GM18868 (cell line): ENCODE measurements at regions not wholly inside any gene's neighbourhood (a gene's known extent, or its start where the extent isn't known, plus 50 kb on each side); places are given as distances from the start of the nearest gene placed in this dataset.

ENCODE experiments used
- ATAC-seq: cut with Tn5 transposase; IDR thresholded peaks from one replicate; pipeline ENCODE4 v1.9.1; 2021; ENCODE audit warnings: mild to moderate bottlenecking, moderate library complexity; ENCODE audit not compliant: unreplicated experiment

DNA sequence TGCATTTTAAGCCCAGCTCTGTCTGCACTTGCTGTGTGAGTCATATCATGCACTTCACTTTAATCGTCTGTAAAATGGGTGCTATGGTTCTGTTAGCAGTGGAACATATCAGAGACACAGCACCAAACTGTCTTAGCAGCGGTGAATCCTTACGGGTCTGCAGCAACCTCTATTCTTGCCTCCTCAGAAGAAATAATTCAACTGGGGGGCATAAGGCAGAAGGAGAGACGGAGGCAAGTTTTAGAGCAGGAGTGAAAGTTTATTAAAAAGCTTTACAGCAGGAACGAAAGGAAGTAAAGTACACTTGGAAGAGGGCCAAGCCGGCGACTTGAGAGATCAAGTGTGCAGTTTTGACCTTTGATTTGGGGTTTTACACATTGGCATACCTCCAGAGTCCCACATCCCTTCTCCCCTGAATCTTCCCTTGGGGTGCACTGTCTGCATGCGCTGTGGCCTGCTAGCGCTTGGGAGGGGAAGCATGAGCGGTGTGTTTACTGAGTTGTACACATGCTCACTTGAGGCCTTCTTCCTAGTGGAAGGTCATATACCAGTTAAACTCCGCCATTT is 109.8 kb downstream of the DDX1 start:
- no peak for ATAC-seq

DNA sequence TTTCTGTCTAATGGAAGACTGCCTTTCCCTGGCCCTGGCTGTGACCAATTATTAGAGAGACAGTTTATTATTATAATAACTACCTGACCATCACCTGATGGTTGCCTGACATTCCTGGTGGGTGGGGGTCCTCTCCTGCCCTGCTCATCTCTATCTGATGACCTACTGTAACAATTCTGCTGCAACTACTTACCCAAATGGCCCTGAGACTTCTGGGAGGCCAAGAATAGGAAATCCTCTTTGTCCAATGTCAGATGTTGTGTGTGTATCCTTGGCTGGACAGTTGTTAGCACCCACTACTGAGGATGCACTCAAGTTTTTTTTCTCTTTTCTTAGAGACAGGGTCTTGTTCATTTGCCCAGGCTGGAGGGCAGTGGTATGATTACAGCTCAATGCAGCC is 110.3 kb downstream of the DDX1 start:
- no peak for ATAC-seq

DNA sequence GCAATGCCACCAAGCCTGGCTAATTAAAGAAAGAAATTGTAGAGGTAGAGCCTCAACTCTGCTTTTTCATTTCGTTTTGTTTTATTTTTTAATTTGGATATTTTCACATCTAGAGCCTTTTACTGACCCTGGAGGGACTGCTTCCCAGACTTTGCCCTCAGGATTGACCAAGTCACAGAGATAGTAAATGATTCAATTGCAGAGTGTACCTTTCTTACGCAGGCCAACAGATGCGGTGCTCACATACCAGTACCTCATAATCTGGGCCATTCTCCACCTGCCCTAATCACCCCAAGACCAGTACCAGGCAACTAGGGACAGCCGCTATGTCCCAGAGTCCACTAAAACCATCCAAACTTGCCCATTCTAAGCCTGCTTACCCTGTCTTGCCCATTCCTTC is 110.8 kb downstream of the DDX1 start:
- ATAC-seq: no peak

DNA sequence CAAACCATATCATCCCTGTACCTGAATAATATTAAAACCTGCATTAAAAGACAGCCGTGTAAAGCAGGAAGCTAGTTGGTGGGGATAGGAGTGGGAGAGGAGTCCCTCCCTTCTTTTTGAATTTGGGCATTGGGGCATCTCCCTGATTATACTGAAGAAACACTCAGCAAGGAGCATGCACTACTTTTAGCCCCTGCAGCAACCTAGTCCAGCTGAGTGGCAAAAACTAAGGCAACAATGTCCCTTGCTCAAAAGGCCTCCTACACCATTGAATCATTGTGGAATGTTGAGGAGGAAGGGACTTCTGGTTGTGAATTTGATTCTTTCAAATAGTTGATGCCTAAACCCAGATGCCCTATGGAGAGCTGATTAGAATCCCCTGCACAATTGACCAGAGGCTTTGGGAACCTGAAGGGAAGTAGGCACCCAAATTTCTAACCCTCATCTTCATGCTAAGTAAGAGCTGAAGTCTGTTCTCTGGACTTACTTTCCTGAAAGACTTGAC is 111.7 kb downstream of the DDX1 start:
- ATAC-seq: no peak

DNA sequence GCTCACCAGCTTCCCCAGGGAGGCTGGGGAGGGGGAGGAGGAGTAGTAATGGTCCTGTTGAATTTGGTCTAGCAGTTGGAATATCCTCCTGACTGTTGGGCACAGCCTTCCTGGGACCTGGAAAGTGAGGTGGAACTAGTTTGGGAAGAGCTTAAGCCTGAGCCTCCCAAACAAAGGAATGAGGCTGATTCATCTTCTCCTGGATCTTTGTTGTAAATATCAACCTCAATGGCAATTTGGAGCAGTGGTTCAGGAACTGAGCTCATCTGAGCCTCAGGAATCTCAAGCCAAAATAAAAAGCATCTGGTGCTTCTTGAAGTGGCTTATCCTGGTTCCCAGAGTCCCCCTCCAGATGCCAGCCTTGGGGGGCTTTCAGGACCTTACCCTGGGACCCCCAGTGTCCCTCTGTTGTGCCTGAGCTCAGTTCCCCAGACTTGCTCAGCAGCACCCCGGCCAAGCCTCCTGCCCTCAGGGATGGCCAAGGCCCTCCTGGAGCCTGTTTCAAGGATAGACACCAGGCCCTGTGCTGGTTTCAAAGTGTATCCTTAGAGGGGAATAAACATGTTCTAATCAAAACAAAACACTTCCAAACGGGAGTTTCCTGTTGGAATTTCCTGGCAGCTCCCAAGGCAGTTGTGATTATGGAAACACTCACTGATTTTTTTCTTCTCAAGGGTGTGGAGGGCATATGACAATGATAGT is 112.6 kb downstream of the DDX1 start:
- ATAC-seq: no peak

DNA sequence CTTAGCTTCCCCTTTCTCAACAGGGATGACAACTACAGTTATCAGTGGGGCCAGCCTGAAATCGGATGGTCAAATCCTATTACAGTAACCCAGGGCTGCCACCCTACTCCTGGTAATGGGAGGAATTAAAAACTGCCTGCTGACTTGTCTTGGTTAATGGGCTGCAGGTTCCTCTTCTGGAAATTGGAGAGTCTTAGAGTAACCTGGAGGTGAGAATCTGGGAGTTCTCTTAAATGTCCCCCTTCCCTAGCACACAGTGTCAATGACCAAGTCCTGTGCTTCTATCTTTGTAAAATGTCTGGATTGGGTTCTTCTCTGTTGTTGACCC is 113.1 kb downstream of the DDX1 start:
- no peak for ATAC-seq

DNA sequence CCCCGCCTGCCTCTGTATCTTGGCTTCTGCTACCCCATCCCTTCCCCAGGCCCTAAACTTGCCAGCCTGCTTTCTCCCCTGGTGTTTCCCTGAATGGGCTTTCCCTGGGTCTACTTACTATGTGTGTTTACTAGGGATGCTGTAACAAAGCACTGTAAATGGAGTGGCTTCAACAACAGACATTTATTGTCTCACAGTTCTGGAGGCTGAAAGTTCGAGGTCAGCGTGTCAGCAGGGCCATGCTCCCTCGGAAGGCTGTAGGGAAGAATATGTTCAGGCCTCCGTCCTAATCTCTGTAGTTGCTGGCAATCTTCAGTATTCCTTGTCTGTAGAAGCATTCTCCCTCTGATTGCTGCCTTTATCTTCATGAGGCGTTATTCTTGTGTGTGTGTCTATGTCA is 113.6 kb downstream of the DDX1 start:
- no peak for ATAC-seq

DNA sequence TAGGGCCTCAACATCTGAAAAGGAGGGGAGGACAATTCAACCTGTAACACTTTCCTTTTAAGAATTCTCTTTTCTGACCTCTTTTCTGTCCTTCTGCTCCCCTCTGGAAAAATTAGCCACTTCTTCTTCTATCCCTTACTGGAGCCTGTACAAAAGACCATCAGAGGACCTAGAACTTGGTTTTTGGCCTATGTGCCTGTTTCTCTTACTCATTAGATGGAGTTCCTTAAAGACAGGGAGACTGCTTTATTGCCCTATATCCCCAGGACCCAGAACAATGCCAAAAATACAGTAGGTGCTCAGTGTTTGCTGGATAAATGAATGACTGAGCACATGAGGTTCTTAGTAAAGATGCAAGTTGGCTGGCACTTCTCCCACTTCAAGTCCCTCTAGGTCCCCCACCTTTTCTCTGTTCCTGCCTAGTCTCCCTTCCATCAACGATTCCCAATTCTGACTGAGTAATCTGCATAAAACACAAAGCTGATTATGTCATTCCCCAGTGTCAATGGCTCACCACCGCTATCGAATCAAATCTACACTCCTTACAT is 114.2 kb downstream of the DDX1 start:
- no peak for ATAC-seq

DNA sequence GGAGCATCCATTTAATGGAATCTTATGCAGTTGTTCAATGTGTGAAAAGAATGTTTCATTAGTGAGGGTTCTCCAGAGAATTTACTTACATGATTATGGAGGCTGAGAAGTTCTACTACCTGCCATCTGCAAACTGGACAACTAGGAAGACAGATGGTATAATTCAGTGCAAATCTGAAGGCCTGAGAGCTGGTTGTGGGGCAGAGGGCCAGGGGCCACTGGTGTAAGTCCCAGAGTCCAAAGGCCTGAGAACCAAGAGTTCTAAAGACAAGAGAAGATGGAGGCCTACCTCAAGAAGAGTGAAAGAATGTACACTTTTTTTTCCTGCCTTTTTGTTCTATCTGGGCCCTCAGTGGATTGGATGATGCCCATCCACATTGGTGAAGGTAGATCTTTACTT is 114.8 kb downstream of the DDX1 start:
- ATAC-seq: no peak

DNA sequence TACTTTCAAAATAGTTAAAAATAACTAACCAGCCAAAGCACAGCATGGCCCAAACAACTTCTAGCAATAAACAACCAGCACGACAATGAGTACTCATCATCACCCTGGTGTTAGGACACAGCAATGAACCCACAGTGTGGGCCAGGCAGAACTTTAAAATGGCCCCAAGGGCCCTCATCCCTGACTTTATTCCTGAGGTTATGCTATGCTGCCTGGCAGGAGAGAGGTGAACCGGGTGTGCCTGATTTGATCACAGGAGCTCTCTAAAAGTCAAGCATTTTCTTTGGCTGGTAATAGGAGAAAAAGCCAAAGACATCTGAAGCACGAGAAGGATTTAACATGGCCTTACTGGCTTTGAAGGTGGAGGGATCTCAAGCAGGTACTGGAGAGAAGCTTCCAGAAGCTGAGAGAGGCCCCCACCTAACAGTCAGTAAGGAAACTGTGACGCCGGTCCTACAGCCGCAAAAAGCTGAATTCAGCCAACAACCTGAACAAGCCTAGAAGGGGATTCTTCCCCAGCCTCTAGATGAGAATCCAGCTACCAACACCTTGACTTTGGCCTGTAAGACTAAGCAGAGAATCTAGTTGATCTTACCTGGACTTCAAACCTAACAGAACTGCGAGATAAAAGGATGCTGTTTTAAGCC is 115.4 kb downstream of the DDX1 start:
- no peak for ATAC-seq

DNA sequence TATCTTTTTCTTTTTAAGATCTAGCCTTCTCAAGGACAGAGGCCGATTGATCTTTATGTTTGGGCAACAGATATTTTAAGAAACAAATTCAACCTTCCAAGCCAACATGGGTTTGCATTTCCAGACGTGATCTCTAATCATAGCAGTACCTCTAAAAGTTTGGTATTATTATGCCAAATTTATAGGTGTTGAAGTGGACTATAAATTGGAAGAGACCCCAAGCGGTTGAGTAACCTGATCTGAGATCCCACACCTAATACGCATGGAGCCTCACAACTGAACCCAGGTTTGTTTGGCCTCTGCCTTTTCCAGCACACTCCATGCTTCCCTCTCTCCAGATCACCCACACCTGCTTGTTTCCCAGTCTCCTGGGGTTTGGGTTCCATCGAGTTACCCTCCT is 116.5 kb downstream of the DDX1 start:
- no peak for ATAC-seq

DNA sequence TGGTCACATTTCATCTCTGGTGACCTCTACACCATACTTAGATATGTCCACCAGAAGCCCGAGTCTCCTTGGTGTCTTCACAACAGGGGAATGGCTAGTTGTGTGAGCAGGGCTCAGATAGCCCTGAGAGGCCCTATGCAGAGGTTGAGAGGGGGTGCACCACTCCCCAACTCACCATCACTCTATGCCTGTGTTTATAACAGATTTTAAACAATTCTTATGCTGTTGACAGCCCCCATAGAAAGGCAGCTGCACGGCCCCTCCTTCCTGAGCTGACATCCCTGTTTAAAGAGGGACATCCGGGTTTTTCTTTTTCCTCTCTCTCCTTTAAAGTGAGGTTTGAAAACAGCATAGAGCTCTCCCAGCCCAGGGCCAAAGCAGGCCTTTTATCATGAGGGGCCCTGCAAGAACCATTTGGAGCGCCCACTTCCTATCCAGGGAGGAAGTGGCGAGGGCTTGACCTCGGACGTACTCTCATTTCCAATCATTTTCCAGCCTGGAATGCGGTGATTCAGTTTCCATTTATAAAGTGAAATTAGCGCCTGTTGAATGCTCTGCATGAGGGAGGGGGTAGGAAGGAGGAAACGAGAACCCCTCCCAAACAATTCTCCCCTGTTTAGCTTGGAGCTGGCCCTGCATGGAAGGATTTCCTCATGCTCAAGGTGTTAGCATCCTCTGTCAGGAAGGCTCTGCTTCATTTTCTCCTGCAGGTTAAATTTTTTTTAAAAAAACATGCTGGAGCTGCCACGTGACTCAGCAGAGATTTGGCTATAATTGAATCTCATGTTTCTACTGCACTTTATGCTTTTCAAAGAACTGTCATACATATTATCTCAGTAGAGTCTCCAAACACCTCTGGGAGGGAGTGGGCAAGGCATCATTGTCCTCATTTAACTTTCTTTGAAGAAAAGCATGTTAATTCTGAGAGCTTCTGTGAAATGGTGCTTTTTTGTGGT is 117.5 kb downstream of the DDX1 start:
- no peak for ATAC-seq

DNA sequence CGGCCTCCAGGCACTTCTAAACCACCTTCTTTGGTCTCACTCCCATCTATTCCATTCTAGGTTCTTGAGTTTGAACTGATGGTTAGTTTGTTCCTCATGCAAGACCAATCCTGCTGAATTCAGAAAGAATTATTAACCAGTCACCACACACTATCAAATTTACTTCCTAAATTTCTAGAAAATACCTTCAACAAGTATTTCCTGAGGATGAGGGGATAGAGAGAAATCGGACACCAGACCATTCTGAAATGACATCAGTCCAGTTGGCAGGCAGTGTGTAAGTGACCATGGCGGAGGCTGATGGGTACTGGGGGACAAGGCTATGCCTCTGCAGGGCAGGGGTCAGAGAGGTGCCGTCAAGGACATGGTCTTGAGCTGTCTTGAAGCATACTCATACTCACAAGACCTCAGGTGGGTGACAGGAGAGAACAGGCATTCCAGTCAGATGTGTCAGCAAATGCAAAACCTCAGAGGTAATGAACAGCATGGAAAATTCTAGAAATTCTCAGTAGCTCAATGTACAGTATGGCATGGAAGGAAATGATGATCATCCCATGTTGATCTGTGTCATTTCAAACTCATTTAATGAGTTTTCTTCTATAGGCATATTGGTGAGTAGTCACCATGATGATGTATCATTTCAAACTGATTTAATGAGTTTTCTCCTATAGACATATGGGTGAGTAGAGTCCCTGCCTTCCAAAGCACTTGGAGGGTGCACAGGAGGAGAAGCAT is 119.6 kb downstream of the DDX1 start:
- no peak for ATAC-seq

DNA sequence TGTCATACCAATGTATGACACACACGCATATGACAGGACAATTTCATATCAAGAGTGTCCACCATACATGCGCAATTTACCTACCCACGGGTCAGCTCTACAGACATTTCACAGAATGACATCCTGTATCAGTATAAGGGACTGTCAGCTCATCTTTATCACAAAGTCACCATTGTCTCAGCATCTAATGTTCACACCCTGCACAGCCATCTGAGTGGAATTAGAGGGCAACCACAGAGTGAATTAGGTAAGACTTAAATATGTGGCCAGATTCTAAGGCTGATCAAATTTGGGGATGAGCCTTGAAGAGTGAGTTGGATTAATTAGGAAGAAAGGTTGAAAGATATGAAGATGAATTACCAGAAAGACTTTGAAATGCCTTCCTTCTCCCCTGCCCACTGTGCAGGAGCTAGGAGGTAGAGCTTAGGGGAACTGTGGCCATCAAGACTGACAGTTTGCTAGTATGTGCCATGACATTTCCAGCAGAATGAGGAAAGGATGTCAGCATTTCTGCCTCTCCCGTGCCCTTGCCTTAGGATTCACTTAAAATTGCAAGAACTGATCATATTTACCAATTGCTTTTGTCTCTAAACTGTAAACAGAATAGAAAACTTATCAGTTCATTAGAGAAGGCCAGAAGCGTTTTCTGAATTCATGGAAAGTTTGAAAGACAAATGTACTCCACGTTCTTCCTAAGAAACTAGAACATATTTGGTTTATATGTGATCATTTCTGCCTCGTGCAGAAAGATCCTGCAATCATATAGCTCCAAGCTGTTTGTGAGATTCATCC is 121.1 kb downstream of the DDX1 start:
- ATAC-seq: no peak

DNA sequence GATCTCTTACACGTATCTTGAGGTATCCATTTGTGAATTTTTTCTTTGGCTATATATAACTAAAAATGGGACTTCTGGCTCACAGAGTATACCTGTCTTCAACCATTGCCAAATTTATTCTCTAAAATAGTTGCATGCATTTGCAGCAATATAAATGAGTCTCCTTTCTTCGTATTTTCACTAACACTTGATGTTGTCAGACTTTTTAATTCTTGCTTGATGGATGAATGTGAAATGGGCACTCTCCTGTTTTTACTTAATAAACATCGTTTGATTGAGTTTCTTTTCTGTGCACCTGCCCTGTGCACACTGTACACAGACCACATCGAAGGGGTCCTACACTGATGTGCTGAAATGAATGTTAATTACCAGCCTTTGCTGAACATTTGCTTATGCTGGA is 121.8 kb downstream of the DDX1 start:
- no peak for ATAC-seq

DNA sequence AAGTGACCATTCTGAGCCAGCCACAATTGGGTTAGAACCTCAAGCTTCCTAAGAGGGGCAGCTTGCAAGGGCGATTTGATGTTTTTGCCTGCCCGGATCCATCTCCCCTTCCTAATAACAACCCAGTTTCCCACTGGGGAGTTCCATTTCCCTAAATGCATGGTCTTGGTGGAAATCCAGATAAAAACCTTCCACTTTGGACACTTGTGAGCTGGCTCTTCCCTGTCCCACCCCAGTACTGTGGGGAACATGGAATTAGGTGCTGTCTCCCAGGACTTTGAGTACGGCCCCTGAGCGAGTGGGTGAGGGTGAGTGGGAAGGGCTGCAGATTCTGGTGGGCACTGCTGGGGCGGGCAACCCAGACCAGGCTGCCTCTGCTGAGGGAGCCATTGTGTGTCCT is 122.3 kb downstream of the DDX1 start:
- no peak for ATAC-seq

DNA sequence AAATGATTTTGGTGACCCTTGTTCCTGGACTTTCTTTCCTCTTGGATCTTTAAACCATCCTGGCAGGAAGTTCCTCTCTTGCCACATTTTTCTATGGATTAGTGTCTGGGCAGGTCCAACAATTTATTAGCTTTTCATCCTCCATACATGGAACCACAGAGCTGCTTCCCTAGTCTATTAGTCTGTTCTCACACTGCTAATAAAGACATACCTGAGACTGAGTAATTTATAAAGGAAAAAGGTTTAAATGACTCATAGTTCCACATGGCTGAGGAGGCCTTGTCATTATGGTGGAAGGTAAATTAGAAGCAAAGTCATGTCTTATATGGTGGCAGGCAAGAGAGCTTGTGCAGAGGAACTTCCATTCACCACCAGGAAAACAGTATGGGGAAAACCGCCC is 122.9 kb downstream of the DDX1 start:
- ATAC-seq: no peak

DNA sequence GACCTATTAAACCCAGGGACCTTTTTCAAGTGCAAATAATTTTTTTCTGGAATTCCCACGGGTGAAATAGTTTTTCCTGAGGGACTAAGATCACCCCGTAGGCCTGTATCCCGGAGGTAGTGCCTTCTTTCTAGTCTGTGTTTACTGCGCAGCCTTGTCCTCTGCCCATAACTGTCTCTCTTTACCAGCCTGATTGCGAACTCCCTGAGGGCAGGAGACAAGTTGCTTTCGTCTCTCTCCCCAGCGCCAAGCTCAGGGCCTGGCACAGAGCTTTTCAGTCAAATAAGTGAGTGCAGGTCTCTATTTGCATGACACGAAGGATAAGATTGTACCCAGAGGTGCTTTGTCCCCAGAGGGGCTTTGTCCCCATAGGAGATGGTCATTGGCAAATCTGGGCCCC is 123.9 kb downstream of the DDX1 start:
- no peak for ATAC-seq

DNA sequence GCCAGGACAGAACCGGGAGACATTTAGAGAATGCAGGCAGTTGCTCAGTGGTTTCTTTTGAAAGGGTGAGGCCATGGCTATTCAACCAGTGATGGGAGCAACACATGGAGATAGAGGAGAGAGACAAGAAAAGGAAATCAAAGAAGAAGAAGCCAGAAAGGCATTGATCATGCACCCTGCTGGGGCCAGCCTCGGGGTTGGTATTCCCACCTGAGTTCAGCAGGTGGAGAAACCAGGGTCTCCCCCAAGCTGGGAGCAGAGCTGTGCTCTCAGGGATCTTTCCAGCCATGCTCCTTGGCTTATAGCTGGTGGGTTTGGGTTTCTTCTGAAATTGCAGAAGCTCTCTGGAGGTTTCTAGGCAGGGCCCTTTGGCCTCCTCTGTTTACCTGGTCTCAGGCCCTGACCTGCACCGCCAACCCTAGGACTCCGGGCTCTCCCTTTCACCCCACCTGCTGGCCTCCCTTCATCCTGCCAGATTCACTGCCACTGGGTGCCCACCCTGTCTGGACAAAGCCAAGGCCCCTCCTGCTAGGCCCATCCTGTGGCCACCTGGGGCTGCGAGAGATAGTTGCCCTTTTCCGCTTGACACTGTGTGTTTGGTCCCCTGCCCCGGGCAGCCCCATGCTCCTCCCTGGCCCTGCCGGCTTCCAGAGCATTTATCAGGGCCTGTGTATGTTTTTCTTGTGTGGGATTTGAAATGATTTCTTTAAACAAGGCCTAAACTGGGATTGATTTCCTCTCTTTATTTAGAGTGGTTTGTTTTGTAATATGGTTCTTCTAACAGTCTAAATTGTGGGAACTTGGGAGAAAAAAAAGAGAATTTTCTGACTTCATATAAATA is 126.7 kb downstream of the DDX1 start:
- no peak for ATAC-seq
